Globus pallidus (tissue), 1 donor: ENCODE measurements at regions not wholly inside any gene's neighbourhood (a gene's known extent, or its start where the extent isn't known, plus 50 kb on each side); places are given as distances from the start of the nearest gene placed in this dataset.

Experiments
- DNase-seq: peaks from one replicate; pipeline ENCODE4 v3.0.0-alpha.2; 2015; ENCODE audit warnings: low spot score

DNA sequence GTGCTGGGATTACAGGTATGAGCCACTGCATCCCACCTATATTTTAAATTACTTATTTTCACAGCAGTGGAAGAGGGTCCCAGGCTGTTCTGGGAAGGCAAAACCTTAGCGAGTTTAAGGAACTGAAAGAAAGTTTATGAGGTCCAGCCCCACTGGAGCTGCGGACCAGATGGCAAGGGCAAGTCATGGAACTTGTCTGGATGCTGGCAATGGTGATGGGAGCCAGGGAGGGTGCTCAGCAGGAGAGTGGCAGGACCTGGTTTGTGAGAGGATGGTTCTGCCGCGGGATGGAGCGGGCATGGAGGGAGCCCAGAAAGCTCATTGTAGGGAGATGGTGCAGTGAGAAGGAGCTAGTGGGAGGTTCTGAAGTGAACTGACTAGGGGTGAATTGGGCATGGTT lies 50.6 kb upstream of the SLC45A1 start:
- no peak for DNase-seq

DNA sequence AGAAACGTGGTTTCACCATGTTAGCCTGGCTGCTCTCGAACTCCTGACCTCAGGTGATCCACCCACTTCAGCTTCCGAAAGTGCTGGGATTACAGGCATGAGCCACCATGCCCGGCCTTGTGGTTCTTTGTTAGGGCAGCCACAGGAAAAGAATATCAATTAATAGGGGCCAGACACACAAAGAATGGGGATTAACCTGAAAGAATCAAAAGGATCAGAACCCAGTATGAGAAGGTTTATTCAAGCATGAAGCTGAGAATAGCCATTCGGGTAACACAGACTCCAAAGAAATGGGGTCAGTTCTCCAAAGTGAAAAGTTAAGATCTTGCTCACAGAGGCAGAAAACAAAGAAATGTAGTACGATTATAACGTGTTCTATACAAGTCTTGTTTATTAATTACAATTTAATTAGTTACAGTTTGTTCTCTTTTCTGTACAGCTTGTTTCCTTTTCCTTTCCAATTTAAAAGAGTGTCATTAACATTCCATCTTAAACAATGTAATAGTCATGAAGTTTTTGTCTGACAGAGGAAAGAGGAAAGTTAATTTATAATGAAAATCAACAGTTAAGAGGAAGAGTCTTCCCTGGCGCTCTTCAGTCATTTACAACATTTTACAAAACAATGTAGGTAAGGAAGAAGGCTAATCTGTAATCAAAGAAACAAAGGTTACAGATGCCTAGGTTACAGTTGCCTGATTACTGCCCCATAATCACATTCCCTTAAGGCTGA lies 51.3 kb upstream of the SLC45A1 start:
- DNase-seq, result no peak

- no peak for DNase-seq
Measured at GRCh38 chr1:8263791-8264190, 54.1 kb upstream of the SLC45A1 start.

GRCh38 chr1:8261398-8261762 lies 56.5 kb upstream of the SLC45A1 start:
- no peak for DNase-seq

DNA sequence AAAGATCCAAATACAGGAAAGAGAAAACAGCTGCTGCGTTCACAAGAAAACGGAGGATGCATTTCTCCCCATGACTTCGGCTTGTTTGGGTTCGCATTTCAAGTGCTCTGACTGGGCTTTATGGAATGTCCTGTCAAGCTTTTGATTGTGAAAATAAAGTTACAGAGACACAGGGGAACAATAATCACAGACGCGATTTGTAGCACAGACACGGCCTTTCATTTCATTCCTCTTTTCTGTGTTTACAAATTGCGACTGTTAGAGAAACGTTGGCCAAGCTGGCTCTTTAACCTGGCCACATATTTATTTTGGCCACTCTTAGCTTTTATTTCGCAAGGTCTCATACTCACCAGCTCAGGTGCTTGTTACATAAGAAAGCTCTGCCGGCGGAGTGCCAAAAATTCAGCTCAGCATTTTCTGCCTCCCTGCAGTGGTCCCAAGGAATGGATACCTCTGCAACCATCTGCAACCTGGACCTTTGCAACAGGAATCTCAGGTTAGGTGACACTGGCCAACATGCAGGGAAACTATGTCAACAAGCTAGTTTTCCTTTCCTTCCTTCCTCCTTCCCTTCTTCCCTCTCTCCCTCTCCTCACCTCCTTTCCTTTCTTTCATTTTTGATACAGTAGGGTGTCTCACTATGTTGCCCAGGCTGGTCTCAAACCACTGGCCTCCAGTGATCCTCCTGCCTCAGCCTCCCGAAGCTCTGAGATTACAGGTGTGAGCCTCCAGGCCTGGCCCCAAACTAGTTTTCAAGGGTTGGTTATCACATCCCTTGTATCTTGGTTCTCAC lies 58.2 kb upstream of the SLC45A1 start:
- DNase-seq, result no peak

DNA sequence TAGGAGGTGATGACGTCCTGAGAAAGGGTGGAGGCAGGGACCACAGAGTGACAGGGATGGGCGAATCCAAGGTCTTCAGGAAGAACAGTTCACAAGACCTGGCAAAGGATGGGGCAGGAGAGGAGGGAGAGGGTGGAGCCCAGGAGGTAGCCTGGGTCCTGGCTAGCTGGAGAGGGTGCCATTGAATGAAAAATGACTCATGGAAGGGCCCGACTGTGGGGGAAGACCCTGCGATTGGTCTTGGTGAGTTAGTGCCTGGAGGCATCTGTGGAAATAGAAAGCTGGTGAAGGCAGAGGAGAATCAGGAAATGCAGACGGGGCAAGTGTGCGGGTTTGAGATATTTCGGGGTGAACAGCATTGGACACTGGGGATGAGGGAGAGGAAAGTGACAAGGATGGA lies 60.3 kb upstream of the SLC45A1 start:
- DNase-seq, result no peak

DNA sequence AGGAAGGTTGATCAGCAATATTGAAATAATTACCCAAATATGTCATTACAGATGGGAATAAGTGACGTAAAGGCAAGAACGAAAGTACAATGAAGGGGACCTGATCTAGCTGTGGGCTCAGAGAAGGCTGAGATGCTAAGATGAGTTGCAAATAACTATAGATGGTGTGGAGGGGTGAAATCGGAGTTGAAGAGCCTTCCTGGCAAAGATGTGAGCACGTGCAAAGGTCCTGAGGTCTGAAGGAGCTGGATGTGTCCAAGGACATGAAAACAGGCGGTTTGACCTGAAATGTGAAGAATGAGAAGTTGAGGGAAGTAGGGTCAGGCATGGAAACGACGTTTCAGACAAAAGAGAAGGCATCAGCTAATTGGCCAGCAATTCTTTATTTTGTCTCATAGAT lies 61.6 kb upstream of the SLC45A1 start:
- no peak for DNase-seq

DNA sequence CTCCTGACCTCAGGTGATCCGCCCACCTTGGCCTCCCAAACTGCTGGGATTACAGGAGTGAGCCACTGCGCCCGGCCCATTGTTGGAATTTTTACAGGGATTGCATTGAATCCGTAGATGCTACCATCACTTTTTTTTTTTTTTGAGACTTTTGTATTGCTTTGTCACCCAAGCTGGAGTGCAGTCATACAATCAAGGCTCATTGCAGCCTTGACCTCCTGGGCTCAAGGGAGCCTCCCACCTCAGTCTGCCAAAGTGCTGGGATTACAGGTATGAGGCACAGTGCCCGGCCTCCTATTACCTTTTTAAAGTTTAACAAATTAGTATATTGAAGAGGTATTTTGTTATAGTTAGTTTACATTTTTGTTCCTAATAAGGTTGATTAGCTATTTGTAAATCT lies 62.2 kb upstream of the SLC45A1 start:
- no peak for DNase-seq

- DNase-seq, result no peak
Measured at GRCh38 chr1:8252266-8252951, 65.5 kb upstream of the SLC45A1 start.

DNA sequence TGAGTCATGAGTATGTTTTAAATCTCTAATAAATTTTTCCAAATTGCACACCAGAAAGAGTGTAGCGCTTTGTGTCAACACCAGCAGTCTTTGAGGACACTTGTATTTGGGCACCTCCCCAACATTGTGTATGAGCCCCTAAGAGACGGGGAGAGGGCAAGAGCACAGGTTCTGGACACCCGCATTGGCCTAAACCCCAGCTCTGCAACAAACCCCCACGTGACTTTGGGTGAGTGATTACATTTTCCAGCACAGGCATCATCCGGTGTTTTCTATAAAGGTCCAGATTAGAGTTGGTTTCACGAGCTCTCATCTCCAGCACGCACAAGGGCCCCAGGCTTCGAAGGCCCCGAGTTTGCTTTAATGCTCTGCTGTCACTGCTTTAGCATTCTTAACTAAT lies 66.3 kb upstream of the SLC45A1 start:
- DNase-seq, result no peak

DNA sequence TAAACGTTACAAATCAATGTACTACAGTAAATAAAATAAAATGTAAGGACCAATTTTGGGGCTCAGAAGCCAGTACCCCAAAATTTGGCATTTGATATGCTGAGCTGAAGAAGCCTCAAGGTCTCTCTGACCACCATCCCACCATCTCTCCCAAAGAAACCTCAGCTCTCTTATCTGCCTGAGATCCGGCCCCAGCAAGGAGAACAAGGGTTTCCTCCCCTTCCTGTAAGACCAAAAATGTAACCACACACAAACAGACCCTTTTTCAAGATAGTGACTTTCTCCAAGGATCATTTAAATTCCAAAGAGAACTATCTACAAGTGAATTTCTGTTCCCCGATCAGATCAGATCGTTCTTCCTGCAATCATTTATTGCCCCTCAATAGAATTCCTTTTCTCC lies 68.1 kb upstream of the SLC45A1 start:
- DNase-seq, result no peak

GRCh38 chr1:8247811-8248436 lies 70.0 kb upstream of the SLC45A1 start:
- no peak for DNase-seq

DNA sequence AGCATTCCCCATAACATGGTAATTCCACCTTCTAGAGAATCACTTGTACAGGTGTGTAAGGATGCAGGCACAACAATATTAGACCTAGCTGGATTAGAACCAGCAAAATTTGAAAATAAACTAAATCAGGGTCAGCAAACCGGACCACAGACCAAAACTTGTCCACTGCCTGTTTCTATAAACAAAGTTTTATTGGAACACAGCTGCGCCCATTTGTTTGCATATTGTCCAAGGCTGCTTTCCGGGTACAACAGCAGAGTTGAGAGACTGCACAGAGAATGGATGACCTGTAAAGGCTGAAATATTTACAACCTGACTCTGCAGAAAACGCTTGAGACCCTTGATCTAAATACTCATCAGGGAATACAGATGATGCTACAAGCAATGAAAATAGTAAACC lies 73.6 kb upstream of the SLC45A1 start:
- no peak for DNase-seq

DNA sequence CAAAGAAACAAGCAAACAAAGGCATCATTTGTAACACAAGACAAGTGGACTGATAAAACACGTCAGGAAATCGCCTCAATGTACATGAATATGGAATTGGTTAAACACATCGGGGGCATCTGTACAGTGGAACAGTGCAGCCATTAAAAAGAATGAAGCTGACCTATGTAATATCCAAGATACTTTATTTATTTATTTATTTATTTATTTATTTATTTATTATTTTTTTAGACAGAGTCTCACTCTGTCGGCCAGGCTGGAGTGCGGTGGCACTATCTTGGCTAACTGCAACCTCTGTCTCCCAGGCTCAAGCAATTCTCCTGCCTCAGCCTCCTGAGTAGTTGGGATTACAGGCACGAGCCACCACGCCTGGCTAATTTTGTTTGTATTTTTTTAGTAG lies 75.4 kb upstream of the SLC45A1 start:
- DNase-seq, result no peak

- no peak for DNase-seq
Measured at GRCh38 chr1:8241417-8242014, 76.4 kb upstream of the SLC45A1 start.

- no peak for DNase-seq
Measured at GRCh38 chr1:8239306-8240023, 78.4 kb upstream of the SLC45A1 start.

DNA sequence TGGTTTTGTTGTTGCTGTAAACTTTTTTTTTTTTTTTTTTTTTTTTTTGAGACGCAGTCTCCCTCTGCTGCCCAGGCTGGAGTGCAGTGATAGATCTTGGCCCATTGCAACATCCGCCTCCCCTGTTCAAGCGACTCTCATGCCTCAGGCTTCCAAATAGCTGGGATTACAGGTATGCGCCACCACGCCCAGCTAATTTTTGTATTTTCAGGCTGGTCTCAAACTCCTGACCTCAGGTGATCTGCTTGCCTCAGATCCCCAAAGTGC lies 78.9 kb upstream of the SLC45A1 start:
- no peak for DNase-seq

- no peak for DNase-seq
Measured at GRCh38 chr1:8238141-8239038, 79.5 kb upstream of the SLC45A1 start.

- no peak for DNase-seq
Measured at GRCh38 chr1:8232036-8232757, 85.7 kb upstream of the SLC45A1 start.

DNA sequence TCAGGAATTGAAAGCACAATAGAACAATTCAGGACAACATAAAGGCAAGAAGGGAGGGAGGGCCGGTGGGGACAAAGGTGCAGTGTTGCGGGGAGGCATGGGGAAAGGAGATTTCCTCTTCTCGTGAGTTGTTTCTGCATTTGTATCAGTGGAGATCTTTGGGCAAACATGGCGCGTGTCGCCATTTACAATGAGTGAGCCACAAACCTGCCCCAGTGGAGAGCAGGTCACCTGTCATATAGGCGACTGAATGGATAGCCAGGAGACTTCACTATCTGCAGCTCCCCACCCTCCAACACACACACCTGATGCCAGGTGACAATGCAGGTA lies 87.7 kb upstream of the SLC45A1 start:
- DNase-seq, result no peak
